Neural cell (in vitro differentiated cells): ENCODE measurements at regions not wholly inside any gene's neighbourhood (a gene's known extent, or its start where the extent isn't known, plus 50 kb on each side); places are given as distances from the start of the nearest gene placed in this dataset.

Source experiments
- H2AFZ ChIP-seq: fragments of 200-600, 300-800 bp; sonication (generic), shearing (Covaris generic); 2 replicates; pipeline ENCODE4 v1.6.0; 2014; ENCODE audit warnings: low read depth, mild to moderate bottlenecking, antibody characterized with exemption, low read length, moderate library complexity
- H3F3A ChIP-seq: fragments of 200-600 bp; shearing (Covaris generic); 2 replicates; pipeline ENCODE4 v1.6.1; 2016; ENCODE audit warnings: mild to moderate bottlenecking, moderate library complexity, mixed read lengths, antibody characterized with exemption, low read length; ENCODE audit not compliant: insufficient read depth, poor library complexity, severe bottlenecking
- H3K27ac ChIP-seq: fragments of 200-600, 300-800 bp; sonication (generic), shearing (Covaris generic); 2 replicates; pipeline ENCODE4 v1.5.1; 2014; ENCODE audit warnings: mild to moderate bottlenecking, low read length, moderate library complexity
- H3K27me3 ChIP-seq: fragments of 300-800, 200-600 bp; sonication (generic), shearing (Covaris generic); 2 replicates; pipeline ENCODE4 v1.6.0; 2014; ENCODE audit warnings: mild to moderate bottlenecking, low read depth, low read length, moderate library complexity; ENCODE audit not compliant: insufficient read depth
- H3K36me3 ChIP-seq: fragments of 300-800, 200-600 bp; sonication (generic), shearing (Covaris generic); 2 replicates; pipeline ENCODE4 v1.5.1; 2014; ENCODE audit warnings: mild to moderate bottlenecking, antibody characterized with exemption, low read length, moderate library complexity; ENCODE audit not compliant: insufficient read depth
- H3K4me2 ChIP-seq: fragments of 300-800, 200-600 bp; sonication (generic), shearing (Covaris generic); 2 replicates; pipeline ENCODE4 v1.6.0; 2014; ENCODE audit warnings: mild to moderate bottlenecking, low read length
- H3K4me3 ChIP-seq: fragments of 300-800, 200-600 bp; sonication (generic), shearing (Covaris generic); 2 replicates; pipeline ENCODE4 v1.5.1; 2014; ENCODE audit warnings: mild to moderate bottlenecking, low read length, moderate library complexity
- H3K79me2 ChIP-seq: fragments of 200-600 bp; shearing (Covaris generic); replicated peaks from 2 replicates; pipeline ENCODE4 v1.6.0; 2014; ENCODE audit warnings: mild to moderate bottlenecking, low read length, moderate library complexity; ENCODE audit not compliant: insufficient read depth
- H3K9ac ChIP-seq: fragments of 300-800, 200-600 bp; sonication (generic), shearing (Covaris generic); 2 replicates; pipeline ENCODE4 v1.6.1; 2016; ENCODE audit warnings: mild to moderate bottlenecking, low read length, mixed read lengths
- H3K9me2 ChIP-seq: fragments of 200-600 bp; shearing (Covaris generic); 2 replicates; pipeline ENCODE4 v1.6.1; 2016; ENCODE audit warnings: mild to moderate bottlenecking, low read length, mixed read lengths; ENCODE audit not compliant: insufficient read depth
- H3K9me3 ChIP-seq: fragments of 200-600, 300-800 bp; sonication (generic), shearing (Covaris generic); 2 replicates; pipeline ENCODE4 v1.6.1; 2016; ENCODE audit warnings: mild to moderate bottlenecking, mixed run types, low read length, moderate library complexity, mixed read lengths
- H4K20me1 ChIP-seq: fragments of 200-600 bp; shearing (Covaris generic); 2 replicates; pipeline ENCODE4 v1.6.1; 2016; ENCODE audit warnings: mild to moderate bottlenecking, mixed run types; ENCODE audit not compliant: insufficient read depth
- CTCF ChIP-seq: fragments of 450-650 bp; IDR thresholded peaks from 2 replicates; pipeline ENCODE4 v1.5.1; 2014; ENCODE audit warnings: antibody characterized with exemption, mild to moderate bottlenecking, moderate library complexity; ENCODE audit not compliant: poor library complexity, severe bottlenecking
- EP300 ChIP-seq: fragments of 450-650 bp; conservative IDR thresholded peaks from 2 replicates; pipeline ENCODE4 v1.6.1; 2014; ENCODE audit warnings: antibody characterized with exemption, mild to moderate bottlenecking, moderate library complexity; ENCODE audit not compliant: poor library complexity, severe bottlenecking
- EZH2 ChIP-seq: fragments of 200-600, 300-800 bp; shearing (Covaris generic), sonication (generic); IDR thresholded peaks from 2 replicates; pipeline ENCODE4 v1.6.1; 2014; ENCODE audit warnings: antibody characterized with exemption, low read length, borderline replicate concordance, mild to moderate bottlenecking; ENCODE audit not compliant: insufficient read depth, poor library complexity, severe bottlenecking
- MXI1 ChIP-seq: fragments of 450-650 bp; conservative IDR thresholded peaks from 2 replicates; pipeline ENCODE4 v1.6.1; 2014; ENCODE audit warnings: antibody characterized with exemption, mild to moderate bottlenecking; ENCODE audit not compliant: poor library complexity, severe bottlenecking
- POLR2AphosphoS5 ChIP-seq: IDR thresholded peaks from 2 replicates; pipeline ENCODE4 v1.6.1; 2012
- RAD21 ChIP-seq: fragments of 450-650 bp; conservative IDR thresholded peaks from 2 replicates; pipeline ENCODE4 v1.6.1; 2014; ENCODE audit warnings: antibody characterized with exemption, mild to moderate bottlenecking, moderate library complexity
- REST ChIP-seq: IDR thresholded peaks from 2 replicates; pipeline ENCODE4 v1.6.1; 2012; ENCODE audit warnings: borderline replicate concordance
- SMC3 ChIP-seq: fragments of 450-650 bp; conservative IDR thresholded peaks from 2 replicates; pipeline ENCODE4 v1.6.1; 2014; ENCODE audit warnings: antibody characterized with exemption, mild to moderate bottlenecking, moderate library complexity; ENCODE audit not compliant: poor library complexity
- TAF1 ChIP-seq: IDR thresholded peaks from 2 replicates; pipeline ENCODE4 v1.6.1; 2012; ENCODE audit warnings: low read depth

GRCh38 chr10:43953672-43954071 lies 305.0 kb upstream of the ZNF32 start:
- H2AFZ ChIP-seq = no peak overlapping the region
- H3K9ac ChIP-seq = no peak overlapping the region
- no peaks in the 10 kb centered on the region for H3K36me3 ChIP-seq
- no peaks in the 10 kb centered on the region for H3F3A ChIP-seq
- no peaks in the 10 kb centered on the region for H4K20me1 ChIP-seq
- H3K27ac ChIP-seq = no peak overlapping the region
- no peak overlapping the region for H3K4me2 ChIP-seq
- TF ChIP-seq RAD21 = no peak
- no peak for TF ChIP-seq EP300
- TF ChIP-seq SMC3 = no peak
- no peak for TF ChIP-seq CTCF
- no peak for TF ChIP-seq REST
- no peak for TF ChIP-seq TAF1
- no peak overlapping the region for H3K4me3 ChIP-seq
- H3K9me3 ChIP-seq = no peaks in the 10 kb centered on the region
- H3K9me2 ChIP-seq = no peaks in the 10 kb centered on the region
- no peaks in the 10 kb centered on the region for H3K27me3 ChIP-seq
- H3K79me2 ChIP-seq = no peaks in the 10 kb centered on the region

- no peaks in the 10 kb centered on the region for H4K20me1 ChIP-seq
Observed at GRCh38 chr10:43952760-43953159, 304.1 kb upstream of the ZNF32 start.

More at GRCh38 chr10:43952760-43953159, 304.1 kb upstream of the ZNF32 start:
- Histone ChIP-seq H3K27me3 (no peaks in the 10 kb centered on the region), H3F3A (no peaks in the 10 kb centered on the region), H3K9ac (no peak overlapping the region), H3K4me2 (no peak overlapping the region), H3K4me3 (no peak overlapping the region), H3K36me3 (no peaks in the 10 kb centered on the region), H3K27ac (no peak overlapping the region), H2AFZ (no peak overlapping the region), H3K79me2 (no peaks in the 10 kb centered on the region), H3K9me3 (no peaks in the 10 kb centered on the region), H3K9me2 (no peaks in the 10 kb centered on the region)
- TF ChIP-seq EZH2 = no peak
- TF ChIP-seq EP300 = no peak
- TF ChIP-seq REST = no peak
- no peak for TF ChIP-seq CTCF
- no peak for TF ChIP-seq POLR2AphosphoS5
- TF ChIP-seq MXI1 = no peak
- TF ChIP-seq RAD21 = no peak
- no peak for TF ChIP-seq TAF1
- no peak for TF ChIP-seq SMC3
